OCI-LY1 (cell line): ENCODE measurements at regions not wholly inside any gene's neighbourhood (a gene's known extent, or its start where the extent isn't known, plus 50 kb on each side); places are given as distances from the start of the nearest gene placed in this dataset.

Source experiments
- H2AFZ ChIP-seq: fragments of 200-600 bp; sonication (generic), shearing (Covaris generic); 2 replicates; pipeline ENCODE4 v1.6.0; 2014; ENCODE audit warnings: antibody characterized with exemption, mild to moderate bottlenecking, low read length
- H3F3A ChIP-seq: fragments of 200-600 bp; sonication (generic), shearing (Covaris generic); 2 replicates; pipeline ENCODE4 v1.6.0; 2014; ENCODE audit warnings: mild to moderate bottlenecking, antibody characterized with exemption, low read length, moderate library complexity; ENCODE audit not compliant: insufficient read depth
- H3K27ac ChIP-seq: fragments of 200-600 bp; sonication (generic); 2 replicates; pipeline ENCODE4 v1.5.1; 2014; ENCODE audit warnings: low read length, mixed run types, mild to moderate bottlenecking, low read depth; ENCODE audit not compliant: poor library complexity, severe bottlenecking
- H3K27me3 ChIP-seq: fragments of 200-600 bp; sonication (generic); 2 replicates; pipeline ENCODE4 v1.6.0; 2014; ENCODE audit warnings: antibody characterized with exemption, mild to moderate bottlenecking, low read length, moderate library complexity; ENCODE audit not compliant: insufficient read depth
- H3K36me3 ChIP-seq: fragments of 200-600 bp; sonication (generic); 2 replicates; pipeline ENCODE4 v1.6.1; 2014; ENCODE audit warnings: mild to moderate bottlenecking, antibody characterized with exemption, low read length, moderate library complexity, mixed read lengths; ENCODE audit not compliant: insufficient read depth
- H3K4me1 ChIP-seq: fragments of 200-600 bp; sonication (generic); 2 replicates; pipeline ENCODE4 v1.5.1; 2014; ENCODE audit warnings: mild to moderate bottlenecking, low read length, moderate library complexity; ENCODE audit not compliant: insufficient read depth, severe bottlenecking
- H3K4me2 ChIP-seq: fragments of 200-600 bp; sonication (generic), shearing (Covaris generic); 2 replicates; pipeline ENCODE4 v1.6.1; 2014; ENCODE audit warnings: low read length
- H3K4me3 ChIP-seq: fragments of 200-600 bp; sonication (generic); 2 replicates; pipeline ENCODE4 v1.5.1; 2014; ENCODE audit warnings: low read length, low read depth, mild to moderate bottlenecking, mixed read lengths; ENCODE audit not compliant: poor library complexity, severe bottlenecking
- H3K79me2 ChIP-seq: fragments of 200-600 bp; shearing (Covaris generic); 2 replicates; pipeline ENCODE4 v1.6.1; 2016; ENCODE audit warnings: mixed run types, low read length, mixed read lengths; ENCODE audit not compliant: insufficient read depth
- H3K9ac ChIP-seq: fragments of 200-600 bp; sonication (generic), shearing (Covaris generic); 2 replicates; pipeline ENCODE4 v1.6.1; 2014; ENCODE audit warnings: mild to moderate bottlenecking, low read length, mixed read lengths
- H3K9me2 ChIP-seq: fragments of 200-600 bp; sonication (generic), shearing (Covaris generic); 2 replicates; pipeline ENCODE4 v1.6.1; 2014; ENCODE audit warnings: low read depth, mild to moderate bottlenecking, low read length, mixed read lengths
- H3K9me3 ChIP-seq: fragments of 200-600 bp; shearing (Covaris generic); 2 replicates; pipeline ENCODE4 v1.6.1; 2014; ENCODE audit warnings: low read length, mixed read lengths
- H4K20me1 ChIP-seq: fragments of 200-600 bp; sonication (generic), shearing (Covaris generic); 2 replicates; pipeline ENCODE4 v1.6.0; 2016; ENCODE audit warnings: mild to moderate bottlenecking, low read length; ENCODE audit not compliant: insufficient read depth
- CTCF ChIP-seq: fragments of 200-600 bp; sonication (generic), shearing (Covaris generic); IDR thresholded peaks from 2 replicates; pipeline ENCODE4 v1.5.1; 2017; ENCODE audit warnings: mild to moderate bottlenecking, antibody characterized with exemption, low read length, moderate library complexity, mixed read lengths
- EZH2 ChIP-seq: fragments of 200-600 bp; sonication (generic), shearing (Covaris generic); IDR thresholded peaks from 2 replicates; pipeline ENCODE4 v1.8.0; 2017; ENCODE audit warnings: borderline replicate concordance, mixed run types, mild to moderate bottlenecking, antibody characterized with exemption, low read length, moderate library complexity, mixed read lengths

GRCh38 chr10:25818751-25819150 is 115.3 kb upstream of the MYO3A start:
- H2AFZ ChIP-seq, result no peak overlapping the region
- H3K4me2 ChIP-seq, result peak overlapping the region; percentile 17; the same call in 1 of the 2 replicates
- no peaks in the 10 kb centered on the region for H3F3A ChIP-seq
- no peak overlapping the region for H3K4me3 ChIP-seq
- no peak overlapping the region; the same call in 1 of the 2 replicates for H3K9ac ChIP-seq
- no peaks in the 10 kb centered on the region for H3K9me3 ChIP-seq
- H3K36me3 ChIP-seq, result no peaks in the 10 kb centered on the region
- no peaks in the 10 kb centered on the region for H3K27me3 ChIP-seq
- TF ChIP-seq CTCF (no peak), EZH2 (no peak)
- H3K4me1 ChIP-seq, result peaks cover 66% of the 10 kb centered on the region
- no peaks in the 10 kb centered on the region for H4K20me1 ChIP-seq
- H3K27ac ChIP-seq, result peak overlapping the region; percentile 99
- no peaks in the 10 kb centered on the region for H3K9me2 ChIP-seq
- H3K79me2 ChIP-seq, result no peaks in the 10 kb centered on the region

GRCh38 chr10:25820472-25820871 is 113.6 kb upstream of the MYO3A start:
- TF ChIP-seq EZH2 (no peak), CTCF (no peak)
- Histone ChIP-seq H3K27me3 (no peaks in the 10 kb centered on the region), H3K9ac (no peak overlapping the region), H3F3A (no peaks in the 10 kb centered on the region), H3K4me3 (peak overlapping the region; percentile 32), H3K36me3 (no peaks in the 10 kb centered on the region), H3K9me2 (no peaks in the 10 kb centered on the region), H3K4me1 (peaks cover 56% of the 10 kb centered on the region), H2AFZ (peak overlapping the region; percentile 56; the same call in 1 of the 2 replicates), H4K20me1 (no peaks in the 10 kb centered on the region), H3K27ac (peak overlapping the region; percentile 26), H3K9me3 (no peaks in the 10 kb centered on the region), H3K79me2 (no peaks in the 10 kb centered on the region), H3K4me2 (peak overlapping the region; percentile 42)

- Histone ChIP-seq H3K79me2 (no peaks in the 10 kb centered on the region), H2AFZ (peak overlapping the region; percentile 56), H3K4me3 (peak overlapping the region; percentile 32), H3K9me3 (no peaks in the 10 kb centered on the region), H3K27me3 (no peaks in the 10 kb centered on the region), H3K9me2 (no peaks in the 10 kb centered on the region), H4K20me1 (no peaks in the 10 kb centered on the region), H3F3A (no peaks in the 10 kb centered on the region), H3K9ac (peak overlapping the region; percentile 0; the same call in 1 of the 2 replicates), H3K36me3 (no peaks in the 10 kb centered on the region), H3K27ac (peak overlapping the region; percentile 38), H3K4me1 (peaks cover 52% of the 10 kb centered on the region), H3K4me2 (peak overlapping the region; percentile 42)
- no peak for TF ChIP-seq CTCF
- no peak for TF ChIP-seq EZH2
Observed at GRCh38 chr10:25820874-25821273, 113.2 kb upstream of the MYO3A start.
